ENCODE measurements at regions not wholly inside any gene's neighbourhood (a gene's known extent, or its start where the extent isn't known, plus 50 kb on each side); places are given as distances from the start of the nearest gene placed in this dataset.

DNA sequence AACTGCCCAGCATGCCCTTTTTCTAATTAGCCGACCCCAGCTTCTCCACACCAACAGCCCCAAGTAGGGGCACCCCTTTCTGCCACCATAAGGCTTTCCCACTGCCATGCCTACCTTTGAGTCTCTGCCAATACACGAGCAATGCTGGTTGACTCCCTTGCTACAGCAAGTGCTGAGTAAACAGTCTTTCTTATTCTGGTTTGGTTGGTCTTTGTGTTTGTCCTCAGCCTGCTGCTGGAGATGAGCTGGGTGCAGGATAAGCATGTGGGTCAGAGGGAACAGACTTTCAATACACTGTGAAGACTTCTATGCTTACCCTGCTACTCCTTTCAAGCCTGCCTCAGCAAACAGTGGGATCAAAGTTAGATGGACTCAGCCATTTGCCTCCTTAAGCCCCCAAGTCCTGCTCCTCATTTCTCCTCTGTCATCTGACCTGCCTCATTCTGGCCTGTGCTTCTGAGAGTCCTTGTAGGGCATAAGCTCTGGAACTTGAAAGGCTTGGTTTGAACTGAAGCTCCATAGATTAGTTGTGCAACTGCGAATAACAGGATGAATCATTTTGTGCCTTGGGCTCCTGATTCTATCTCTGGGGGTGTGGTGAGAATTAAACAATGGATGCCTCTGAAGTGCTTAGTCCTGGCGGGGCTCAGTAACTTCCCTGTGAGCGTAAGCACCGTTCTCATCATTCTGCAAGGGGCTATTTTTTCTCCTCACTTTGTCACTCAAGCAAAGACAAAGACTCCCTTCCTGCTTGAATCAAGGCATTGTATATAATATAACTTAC lies 533.8 kb upstream of the DPP6 start:
- no peak for TF ChIP-seq CEBPB (IDR thresholded peaks at IDR 0.05)
- no peak for TF ChIP-seq EP300 (IDR thresholded peaks at IDR 0.05; ENCODE audit: borderline replicate concordance)
- TF ChIP-seq, protein P1, sequence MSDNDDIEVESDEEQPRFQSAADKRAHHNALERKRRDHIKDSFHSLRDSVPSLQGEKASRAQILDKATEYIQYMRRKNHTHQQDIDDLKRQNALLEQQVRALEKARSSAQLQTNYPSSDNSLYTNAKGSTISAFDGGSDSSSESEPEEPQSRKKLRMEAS (IDR thresholded peaks at IDR 0.05), result no peak
- no peak for TF ChIP-seq FOXM1 (IDR thresholded peaks at IDR 0.05; ENCODE audit: borderline replicate concordance, low read depth)
- TF ChIP-seq, protein P2, sequence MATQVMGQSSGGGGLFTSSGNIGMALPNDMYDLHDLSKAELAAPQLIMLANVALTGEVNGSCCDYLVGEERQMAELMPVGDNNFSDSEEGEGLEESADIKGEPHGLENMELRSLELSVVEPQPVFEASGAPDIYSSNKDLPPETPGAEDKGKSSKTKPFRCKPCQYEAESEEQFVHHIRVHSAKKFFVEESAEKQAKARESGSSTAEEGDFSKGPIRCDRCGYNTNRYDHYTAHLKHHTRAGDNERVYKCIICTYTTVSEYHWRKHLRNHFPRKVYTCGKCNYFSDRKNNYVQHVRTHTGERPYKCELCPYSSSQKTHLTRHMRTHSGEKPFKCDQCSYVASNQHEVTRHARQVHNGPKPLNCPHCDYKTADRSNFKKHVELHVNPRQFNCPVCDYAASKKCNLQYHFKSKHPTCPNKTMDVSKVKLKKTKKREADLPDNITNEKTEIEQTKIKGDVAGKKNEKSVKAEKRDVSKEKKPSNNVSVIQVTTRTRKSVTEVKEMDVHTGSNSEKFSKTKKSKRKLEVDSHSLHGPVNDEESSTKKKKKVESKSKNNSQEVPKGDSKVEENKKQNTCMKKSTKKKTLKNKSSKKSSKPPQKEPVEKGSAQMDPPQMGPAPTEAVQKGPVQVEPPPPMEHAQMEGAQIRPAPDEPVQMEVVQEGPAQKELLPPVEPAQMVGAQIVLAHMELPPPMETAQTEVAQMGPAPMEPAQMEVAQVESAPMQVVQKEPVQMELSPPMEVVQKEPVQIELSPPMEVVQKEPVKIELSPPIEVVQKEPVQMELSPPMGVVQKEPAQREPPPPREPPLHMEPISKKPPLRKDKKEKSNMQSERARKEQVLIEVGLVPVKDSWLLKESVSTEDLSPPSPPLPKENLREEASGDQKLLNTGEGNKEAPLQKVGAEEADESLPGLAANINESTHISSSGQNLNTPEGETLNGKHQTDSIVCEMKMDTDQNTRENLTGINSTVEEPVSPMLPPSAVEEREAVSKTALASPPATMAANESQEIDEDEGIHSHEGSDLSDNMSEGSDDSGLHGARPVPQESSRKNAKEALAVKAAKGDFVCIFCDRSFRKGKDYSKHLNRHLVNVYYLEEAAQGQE (IDR thresholded peaks at IDR 0.05; ENCODE audit: low read depth), result no peak
- TF ChIP-seq YY1 (IDR thresholded peaks at IDR 0.05; ENCODE audit: low read depth), result no peak
- no peak for TF ChIP-seq RAD21 (IDR thresholded peaks at IDR 0.05; ENCODE audit: low read depth)
- TF ChIP-seq CREB1 (IDR thresholded peaks at IDR 0.05; ENCODE audit: low read depth), result no peak
- TF ChIP-seq TEAD4 (IDR thresholded peaks at IDR 0.05), result no peak

DNA sequence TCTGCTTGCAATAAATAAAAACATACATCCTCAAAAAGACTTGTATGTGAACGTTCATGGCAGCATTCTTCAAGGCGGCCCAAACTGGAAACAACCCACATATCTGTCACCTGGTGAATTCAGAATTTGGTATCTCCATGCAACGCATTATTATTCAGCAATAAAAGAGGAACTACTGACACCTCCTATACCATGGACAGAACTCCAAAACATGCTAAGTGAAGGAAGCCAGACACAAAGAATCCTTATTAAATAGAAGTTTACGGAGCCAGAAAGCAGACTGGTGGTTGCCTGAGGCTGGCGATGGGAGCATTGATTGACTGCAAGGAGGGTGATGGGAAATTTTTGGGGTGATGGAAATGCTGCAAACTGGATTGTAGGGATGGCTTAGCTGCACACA lies 530.8 kb upstream of the DPP6 start:
- TF ChIP-seq EGR1 (IDR thresholded peaks at IDR 0.05), result no peak

DNA sequence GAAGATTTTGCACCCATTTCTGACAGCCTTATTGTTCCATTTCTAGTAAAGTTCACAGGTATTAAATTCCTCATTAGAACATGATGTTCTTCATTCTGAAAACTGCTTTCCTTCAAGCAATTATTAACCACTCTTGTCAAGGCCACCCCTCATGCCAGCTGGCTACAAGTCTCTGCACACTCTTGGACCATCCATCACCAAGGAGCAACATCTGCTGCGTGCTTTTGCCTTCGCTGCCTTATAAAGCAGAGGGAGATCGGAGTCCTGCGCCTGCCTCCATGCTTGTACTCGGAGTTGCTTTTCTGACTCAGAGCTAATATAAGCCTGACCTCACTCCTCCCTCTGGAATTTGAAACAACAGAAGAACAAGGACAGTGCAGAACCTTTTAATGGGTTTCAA lies 529.9 kb upstream of the DPP6 start:
- TF ChIP-seq CEBPB (IDR thresholded peaks at IDR 0.05) (no peak), YY1 (IDR thresholded peaks at IDR 0.05; ENCODE audit: low read depth) (no peak), FOXM1 (IDR thresholded peaks at IDR 0.05; ENCODE audit: borderline replicate concordance, low read depth) (no peak), TAF1 (IDR thresholded peaks at IDR 0.05; ENCODE audit: low read depth) (no peak)

DNA sequence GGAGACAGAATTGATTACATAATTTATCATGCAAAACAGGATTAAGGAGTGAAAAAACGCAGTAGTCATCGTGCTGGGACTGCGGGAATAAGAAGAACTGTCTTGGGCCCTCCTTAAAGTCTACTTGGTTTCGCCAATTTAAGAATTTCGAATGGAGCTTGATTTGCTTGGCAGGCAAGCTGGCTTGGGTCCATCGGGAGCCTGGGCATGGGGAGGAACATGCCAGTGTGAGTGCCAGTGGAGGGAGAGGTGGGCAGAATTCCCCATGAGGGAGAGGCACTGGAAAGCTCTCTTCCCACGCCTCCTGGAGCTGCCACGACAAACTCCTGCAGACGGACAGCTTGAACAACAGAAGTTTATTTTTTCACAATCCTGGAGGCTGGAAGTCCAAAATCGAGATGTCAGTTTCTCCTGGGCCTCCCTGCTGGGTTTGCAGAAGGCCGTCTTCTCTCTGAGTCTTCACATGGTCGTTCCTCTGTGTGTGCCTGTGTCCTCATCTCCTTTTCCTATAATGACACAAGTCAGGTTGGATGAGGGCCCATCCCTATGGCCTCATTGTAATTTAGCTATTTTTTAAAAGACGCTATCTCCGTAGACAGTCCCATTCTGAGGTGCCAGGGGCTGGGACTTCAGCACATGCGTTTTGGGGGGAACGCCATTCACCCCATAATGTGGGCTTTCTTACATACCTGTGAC lies 528.7 kb upstream of the DPP6 start:
- TF ChIP-seq RAD21 (IDR thresholded peaks at IDR 0.05; ENCODE audit: low read depth) (no peak), FOXM1 (IDR thresholded peaks at IDR 0.05; ENCODE audit: borderline replicate concordance, low read depth) (no peak)
- TF ChIP-seq, protein P3, sequence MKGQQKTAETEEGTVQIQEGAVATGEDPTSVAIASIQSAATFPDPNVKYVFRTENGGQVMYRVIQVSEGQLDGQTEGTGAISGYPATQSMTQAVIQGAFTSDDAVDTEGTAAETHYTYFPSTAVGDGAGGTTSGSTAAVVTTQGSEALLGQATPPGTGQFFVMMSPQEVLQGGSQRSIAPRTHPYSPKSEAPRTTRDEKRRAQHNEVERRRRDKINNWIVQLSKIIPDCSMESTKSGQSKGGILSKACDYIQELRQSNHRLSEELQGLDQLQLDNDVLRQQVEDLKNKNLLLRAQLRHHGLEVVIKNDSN (IDR thresholded peaks at IDR 0.05), result no peak

DNA sequence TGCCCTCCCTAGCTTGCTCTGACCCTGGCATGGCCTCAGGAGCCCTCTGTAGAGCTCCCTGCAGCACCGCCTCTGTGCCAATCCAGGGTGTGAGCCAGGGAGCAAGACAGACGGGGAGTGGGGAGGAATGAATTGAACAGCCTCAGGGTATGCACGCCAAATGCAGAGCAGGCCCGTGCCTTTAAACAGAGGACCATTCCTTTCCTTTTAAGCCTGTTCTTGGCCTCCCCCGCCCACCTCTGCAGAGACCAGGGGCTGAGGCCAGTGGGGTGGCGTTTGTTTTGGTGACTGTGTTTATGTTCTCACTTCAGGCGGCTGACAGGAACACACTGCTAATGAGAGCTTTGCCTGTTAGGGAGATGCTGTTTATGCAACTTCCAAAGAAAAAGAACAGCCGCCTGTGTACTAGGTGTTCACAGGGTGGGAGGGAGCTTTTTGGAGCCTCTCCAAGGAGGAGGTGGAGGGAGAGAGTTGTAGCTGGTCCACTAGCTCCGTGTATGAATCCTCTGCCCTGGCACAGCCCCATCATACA lies 528.1 kb upstream of the DPP6 start:
- TF ChIP-seq, protein P2 (IDR thresholded peaks at IDR 0.05; ENCODE audit: low read depth), result no peak
- TF ChIP-seq ZBTB7A (IDR thresholded peaks at IDR 0.05; ENCODE audit: low read depth), result no peak
- no peak for TF ChIP-seq RAD21 (IDR thresholded peaks at IDR 0.05; ENCODE audit: low read depth)
- no peak for TF ChIP-seq EGR1 (IDR thresholded peaks at IDR 0.05)
- no peak for TF ChIP-seq CREB1 (IDR thresholded peaks at IDR 0.05; ENCODE audit: low read depth)
- TF ChIP-seq TCF12 (IDR thresholded peaks at IDR 0.05; ENCODE audit: low read depth), result no peak
- no peak for TF ChIP-seq TEAD4 (IDR thresholded peaks at IDR 0.05)
- TF ChIP-seq, protein P3 (IDR thresholded peaks at IDR 0.05), result no peak
- TF ChIP-seq, protein P1 (IDR thresholded peaks at IDR 0.05), result no peak
- no peak for TF ChIP-seq TAF1 (IDR thresholded peaks at IDR 0.05; ENCODE audit: low read depth)
- no peak for TF ChIP-seq YY1 (IDR thresholded peaks at IDR 0.05; ENCODE audit: low read depth)
- no peak for TF ChIP-seq NFIC (IDR thresholded peaks at IDR 0.05)
- TF ChIP-seq FOXM1 (IDR thresholded peaks at IDR 0.05; ENCODE audit: borderline replicate concordance, low read depth), result no peak
- TF ChIP-seq EP300 (IDR thresholded peaks at IDR 0.05; ENCODE audit: borderline replicate concordance), result no peak
- no peak for TF ChIP-seq CEBPB (IDR thresholded peaks at IDR 0.05)

DNA sequence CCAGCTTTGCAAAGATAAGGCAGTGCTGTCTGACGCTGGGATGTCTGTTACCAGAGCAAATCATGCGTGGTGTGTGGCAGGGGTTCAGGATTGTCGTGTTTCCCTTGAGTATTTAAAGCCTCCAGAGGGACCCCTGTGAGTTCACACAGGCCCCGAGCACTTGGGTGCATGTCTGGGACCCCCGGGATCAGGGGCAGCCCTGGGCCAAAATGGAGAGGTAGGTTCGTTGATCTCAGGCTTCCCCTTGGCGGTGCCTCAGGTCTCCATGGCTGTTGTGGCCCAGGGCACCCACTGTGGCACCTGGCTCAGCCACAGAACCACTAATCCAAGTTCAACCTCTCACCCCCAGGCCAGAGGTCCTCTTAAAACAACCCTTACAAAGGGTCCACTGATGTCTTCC lies 523.1 kb upstream of the DPP6 start:
- TF ChIP-seq EP300 (IDR thresholded peaks at IDR 0.05; ENCODE audit: borderline replicate concordance) (no peak), FOXM1 (IDR thresholded peaks at IDR 0.05; ENCODE audit: borderline replicate concordance, low read depth) (no peak), EGR1 (IDR thresholded peaks at IDR 0.05) (no peak), TCF12 (IDR thresholded peaks at IDR 0.05; ENCODE audit: low read depth) (no peak), CEBPB (IDR thresholded peaks at IDR 0.05) (no peak), CREB1 (IDR thresholded peaks at IDR 0.05; ENCODE audit: low read depth) (no peak), TAF1 (IDR thresholded peaks at IDR 0.05; ENCODE audit: low read depth) (no peak), YY1 (IDR thresholded peaks at IDR 0.05; ENCODE audit: low read depth) (no peak), TEAD4 (IDR thresholded peaks at IDR 0.05) (no peak), ZBTB7A (IDR thresholded peaks at IDR 0.05; ENCODE audit: low read depth) (no peak), RAD21 (IDR thresholded peaks at IDR 0.05; ENCODE audit: low read depth) (no peak), NFIC (IDR thresholded peaks at IDR 0.05) (no peak)
- TF ChIP-seq, protein P1 (IDR thresholded peaks at IDR 0.05), result no peak
- TF ChIP-seq, protein P2 (IDR thresholded peaks at IDR 0.05; ENCODE audit: low read depth), result no peak
- TF ChIP-seq, protein P3 (IDR thresholded peaks at IDR 0.05), result no peak
